GM18858 (cell line): ENCODE measurements at regions not wholly inside any gene's neighbourhood (a gene's known extent, or its start where the extent isn't known, plus 50 kb on each side); places are given as distances from the start of the nearest gene placed in this dataset.

Experiments
- ATAC-seq: cut with Tn5 transposase; IDR thresholded peaks from one replicate; pipeline ENCODE4 v1.9.1; 2021; ENCODE audit not compliant: unreplicated experiment

DNA sequence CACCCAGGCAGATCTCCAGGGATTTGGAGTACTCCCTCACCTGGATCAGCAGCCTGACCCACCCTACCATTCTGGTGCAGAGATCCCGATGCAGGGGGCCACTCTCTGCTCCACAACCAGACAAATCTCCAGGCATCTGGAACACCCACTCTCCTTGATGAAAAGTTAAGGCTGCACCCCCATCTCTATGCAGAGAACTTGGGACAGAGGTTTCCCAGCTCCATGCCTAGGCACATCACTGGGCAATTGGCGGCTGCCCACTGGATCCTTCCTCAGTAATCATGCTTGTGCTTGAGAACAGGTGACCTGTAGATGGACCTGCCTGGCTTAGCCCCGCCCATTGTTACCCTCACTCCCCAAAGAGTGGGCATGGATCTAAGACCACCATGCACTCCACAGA, 624.9 kb downstream of the CBLN2 start:
- no peak for ATAC-seq

DNA sequence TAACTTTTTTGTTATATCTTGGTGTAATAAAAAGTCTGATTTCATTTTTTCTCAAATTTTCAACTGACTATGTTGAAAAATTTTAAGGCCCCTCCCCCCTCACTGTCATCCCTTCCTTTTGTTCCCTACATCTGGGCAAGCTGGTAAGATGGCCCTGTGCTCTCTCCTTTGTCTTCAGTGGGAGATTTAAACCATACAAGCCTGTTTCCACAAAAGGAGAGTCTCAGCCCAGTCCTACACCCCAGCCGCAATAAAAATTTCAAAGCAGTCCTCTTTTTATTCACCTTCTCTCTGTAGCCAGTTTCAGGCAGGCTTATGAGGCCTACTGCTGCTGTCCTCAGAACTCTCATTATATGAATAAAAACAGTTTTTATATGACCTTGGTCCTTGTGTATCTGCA, 630.5 kb downstream of the CBLN2 start:
- no peak for ATAC-seq

DNA sequence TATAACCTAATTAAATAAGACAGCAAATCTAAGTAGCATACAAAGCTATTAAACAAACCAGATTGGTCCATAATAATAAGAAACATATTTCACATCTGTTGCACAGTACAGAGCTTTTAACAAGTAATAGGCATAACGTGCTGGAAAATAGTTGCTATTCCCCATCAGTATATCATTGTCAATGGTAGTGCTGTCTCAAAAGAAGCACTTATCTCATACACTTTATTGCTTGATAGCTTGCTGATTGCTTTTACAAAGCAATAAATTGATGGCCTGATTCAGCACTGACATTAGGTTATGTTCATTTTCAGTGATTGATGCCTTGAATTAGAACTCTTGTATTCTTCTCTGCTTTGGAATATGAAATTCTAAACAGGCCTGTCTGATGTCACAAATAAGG, 641.7 kb downstream of the CBLN2 start:
- ATAC-seq: no peak

DNA sequence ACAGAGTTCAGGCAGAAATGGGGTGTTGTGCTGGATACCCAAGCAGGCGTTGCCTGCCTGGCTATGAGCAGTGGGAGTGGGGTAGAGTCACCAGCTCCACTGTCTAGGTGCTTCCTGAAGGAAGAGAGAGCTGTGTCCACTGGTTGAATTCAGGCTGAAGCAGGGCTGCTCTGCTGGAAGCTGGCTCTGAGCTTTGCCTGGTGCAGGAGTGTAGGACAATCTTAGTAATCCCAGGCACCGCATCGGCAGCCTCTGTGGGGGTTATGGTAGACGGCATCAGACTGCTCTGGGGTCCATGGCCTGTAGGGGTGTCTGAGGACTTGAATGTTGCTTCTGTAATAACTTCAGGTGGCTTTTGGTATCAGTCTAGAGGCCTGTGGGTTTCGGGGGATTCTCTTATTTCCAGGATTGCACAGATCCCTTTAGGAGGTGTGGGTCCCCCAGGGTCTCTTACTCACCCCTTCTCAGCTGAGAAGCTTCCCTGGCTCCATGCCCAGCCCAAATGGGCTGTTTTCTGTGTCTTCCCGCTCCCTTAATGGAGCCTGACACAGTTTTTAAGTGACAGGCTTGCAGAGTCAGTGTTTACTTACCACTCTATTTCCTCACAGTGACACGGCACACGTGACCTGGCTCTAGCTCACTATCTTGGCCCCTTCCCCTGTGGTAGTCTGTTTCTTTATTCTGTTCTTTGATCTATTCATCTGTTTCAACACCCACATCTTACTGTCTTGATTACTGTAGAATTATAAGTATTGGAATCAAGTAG, 644.3 kb downstream of the CBLN2 start:
- ATAC-seq: no peak

DNA sequence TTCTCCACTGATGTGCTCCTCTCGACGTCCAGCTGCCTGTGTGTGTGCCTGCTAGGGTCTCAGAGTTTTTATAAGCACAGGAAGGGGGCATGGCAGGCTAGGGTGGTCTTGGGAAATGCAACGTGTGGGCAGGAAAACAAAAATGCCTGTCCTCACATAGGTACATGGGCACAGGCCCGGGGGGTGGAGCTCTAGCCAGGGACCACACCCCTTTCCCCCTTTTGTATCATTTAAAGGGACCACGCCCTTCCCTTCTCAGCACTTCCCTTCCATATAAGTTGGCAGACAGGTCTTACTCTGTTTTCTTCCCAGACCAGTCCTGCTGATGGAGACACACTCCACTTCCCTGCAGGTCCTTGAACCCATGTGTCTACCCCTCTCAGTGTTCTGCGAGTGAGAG, 645.0 kb downstream of the CBLN2 start:
- no peak for ATAC-seq

DNA sequence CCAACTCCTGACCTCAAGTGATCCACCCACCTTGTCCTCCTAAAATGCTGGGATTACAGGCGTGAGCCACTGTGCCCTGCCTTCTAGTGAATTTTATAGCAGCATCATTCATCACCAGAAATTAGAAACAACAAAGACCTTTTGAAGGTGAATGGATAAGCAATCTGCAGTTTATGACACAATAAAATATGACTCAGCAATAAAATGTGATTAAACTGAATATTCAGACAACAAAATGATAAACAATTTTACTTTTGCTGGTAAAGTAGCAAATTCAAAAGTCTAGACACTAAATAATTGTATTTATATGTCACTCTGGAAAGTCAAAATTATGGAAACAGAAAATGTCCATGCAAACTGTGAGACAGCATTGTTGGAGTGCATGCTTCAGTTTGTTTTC, 656.6 kb downstream of the CBLN2 start:
- ATAC-seq: no peak

DNA sequence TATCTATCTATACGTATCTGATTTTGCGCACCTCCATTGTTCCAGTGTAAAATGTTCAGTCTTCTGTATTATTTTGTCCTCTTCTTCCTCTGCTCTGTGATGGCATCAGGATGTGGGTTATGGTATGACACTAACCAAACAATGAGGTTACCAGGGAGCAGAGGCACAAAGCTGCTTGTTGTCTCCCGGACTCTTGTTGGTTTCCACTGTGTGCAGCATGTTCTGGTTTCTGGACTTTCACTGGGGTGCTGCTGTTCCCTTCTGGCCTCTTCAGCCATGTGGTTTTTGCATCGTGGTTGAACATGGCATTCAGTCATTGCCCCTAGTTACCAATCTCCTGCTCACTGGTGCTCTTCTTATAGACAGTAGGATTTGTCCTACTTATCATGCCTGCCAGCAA, 665.9 kb downstream of the CBLN2 start:
- ATAC-seq: no peak

DNA sequence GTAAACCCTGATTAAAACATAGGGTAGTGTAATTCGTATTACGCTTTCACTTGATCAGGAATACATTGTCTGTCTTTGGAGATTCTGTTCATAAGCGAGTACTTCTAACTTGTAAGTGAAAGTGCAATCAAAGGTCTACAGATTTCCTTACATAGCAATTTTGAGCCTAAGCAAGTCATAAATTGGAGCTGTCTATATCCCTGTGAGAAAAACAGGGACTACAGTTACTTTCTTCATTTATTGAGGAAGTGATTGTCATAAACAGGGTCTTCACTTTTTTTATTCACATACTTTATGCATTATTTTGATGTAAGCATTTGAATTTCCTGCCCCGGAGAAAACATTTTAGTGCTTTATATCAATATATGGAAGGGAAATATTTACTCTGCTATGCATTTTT, 670.4 kb downstream of the CBLN2 start:
- ATAC-seq: no peak

DNA sequence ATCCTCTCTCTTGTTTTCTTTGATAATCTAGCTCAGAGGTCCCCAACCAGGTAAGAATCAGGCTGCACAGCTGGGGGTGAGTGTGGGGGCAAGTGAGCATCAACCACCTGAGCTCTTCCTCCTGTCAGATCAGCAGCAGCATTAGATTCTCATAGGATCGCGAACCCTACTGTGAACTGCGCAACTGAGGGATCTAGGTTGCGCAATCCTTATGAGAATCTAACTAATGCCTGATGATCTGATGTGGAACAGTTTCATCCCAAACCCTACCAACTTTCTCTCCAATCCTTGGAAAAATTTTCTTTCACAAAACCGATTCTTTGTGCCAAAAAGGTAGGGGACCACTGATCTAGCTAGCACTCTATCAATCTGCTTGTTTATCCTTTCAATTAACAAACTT, 678.3 kb downstream of the CBLN2 start:
- ATAC-seq: no peak

DNA sequence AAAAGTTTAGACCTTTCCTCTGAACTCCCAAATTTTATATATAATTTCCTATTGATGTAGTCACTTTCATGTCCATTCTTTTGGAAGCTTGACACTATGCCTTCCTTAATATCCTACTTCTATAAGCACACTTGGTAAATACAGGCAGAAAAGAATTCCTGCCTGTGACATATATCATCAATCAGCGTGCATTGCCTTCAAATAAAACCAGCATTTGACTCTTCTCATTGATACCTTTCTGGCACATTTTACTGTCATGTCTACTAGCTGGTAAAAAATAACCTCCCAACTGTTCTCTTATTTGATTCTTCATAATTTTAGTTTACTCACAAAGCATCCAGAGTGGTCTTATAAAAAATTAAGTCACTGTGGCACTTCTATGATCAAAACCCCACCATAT, 693.5 kb downstream of the CBLN2 start:
- ATAC-seq: no peak

DNA sequence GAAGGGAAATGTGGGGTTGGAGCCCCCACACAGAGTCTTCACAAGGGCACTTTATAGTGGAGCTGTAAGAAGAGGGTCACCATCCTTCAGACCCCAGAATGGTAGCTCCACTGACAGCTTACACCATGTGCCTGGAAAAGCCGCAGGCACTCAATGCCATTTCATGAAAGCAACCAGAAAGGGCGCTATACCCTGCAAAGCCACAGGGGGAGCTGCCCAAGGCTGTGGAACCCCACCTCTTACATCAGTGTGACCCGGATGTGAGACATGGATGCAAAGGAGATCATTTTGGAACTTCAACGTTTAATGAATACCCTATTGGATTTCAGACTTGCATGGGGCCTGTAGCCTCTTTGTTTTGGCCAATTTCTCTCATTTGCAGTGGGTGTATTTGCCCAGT, 694.7 kb downstream of the CBLN2 start:
- ATAC-seq: no peak

DNA sequence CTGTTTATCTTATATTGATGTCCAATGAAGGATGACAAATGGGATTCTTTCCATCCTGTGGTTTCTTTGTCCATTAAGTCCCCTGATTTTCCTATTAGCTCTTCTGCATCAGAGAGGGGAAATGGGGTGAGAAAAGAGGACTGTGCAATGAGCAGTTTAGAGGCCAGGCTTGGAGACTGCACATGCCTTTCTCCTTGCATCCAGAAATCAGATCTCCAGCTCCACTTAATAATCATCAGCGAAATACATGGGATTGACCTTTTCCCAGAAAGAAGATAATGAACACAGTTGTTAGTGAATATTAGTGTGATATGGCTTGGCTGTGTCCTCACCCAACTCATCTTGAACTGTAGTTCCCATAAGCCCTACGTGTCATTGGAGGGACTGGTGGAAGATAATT, 697.4 kb downstream of the CBLN2 start:
- no peak for ATAC-seq

DNA sequence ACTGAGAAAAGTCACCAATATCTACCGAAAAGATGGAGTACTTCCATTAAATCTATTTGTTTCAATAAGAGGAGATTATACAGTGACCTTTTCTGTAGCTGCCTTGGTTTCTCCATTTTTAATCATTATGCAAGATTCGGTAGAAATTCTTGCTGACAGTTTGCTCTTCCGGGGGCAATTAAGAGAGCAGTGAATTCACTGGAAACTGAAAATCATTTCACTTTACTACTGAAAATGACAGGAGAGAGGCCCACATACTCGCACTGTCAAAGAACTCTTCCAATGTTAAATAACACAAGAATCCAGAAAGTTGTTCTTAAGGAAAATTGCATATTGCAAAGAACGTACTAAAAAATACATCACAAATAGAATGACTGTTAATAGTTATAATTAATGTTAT, 699.3 kb downstream of the CBLN2 start:
- no peak for ATAC-seq

DNA sequence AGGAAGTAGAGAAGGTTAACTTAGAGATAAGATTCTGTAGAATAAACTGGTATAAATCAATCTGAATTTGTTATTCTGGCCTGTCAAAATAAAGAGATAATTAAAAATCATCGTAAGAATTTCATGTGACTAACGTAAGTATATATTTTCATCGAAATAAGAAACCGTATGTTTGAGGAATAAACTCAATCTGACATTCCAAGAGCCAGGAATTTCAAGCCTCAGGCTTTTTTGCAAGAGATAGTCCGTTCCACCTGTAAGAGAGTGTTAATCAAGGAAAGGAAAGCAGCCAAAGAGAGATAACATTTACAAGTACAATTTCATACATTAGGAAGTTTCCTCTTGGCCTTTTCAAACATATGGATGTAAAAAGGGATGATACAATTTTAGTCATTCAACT, 701.5 kb downstream of the CBLN2 start:
- ATAC-seq: no peak

DNA sequence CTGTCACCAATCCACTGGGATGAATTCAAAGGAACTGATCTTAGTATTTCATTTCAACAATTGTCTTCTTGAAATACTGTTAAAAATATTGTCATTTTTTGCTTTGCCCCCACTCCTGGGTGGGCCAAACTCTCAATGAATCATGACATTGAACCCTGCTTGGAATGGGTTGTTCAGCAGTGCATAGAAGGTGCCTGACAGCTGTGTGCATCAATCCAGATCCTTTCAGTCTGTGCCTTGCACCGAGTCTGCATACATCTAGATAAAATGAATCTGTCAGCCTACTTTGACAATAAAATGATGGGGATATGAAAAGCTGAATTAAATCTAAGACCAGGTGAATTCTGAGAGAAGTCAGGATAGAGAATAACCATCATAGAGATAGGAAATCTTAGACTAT, 706.6 kb downstream of the CBLN2 start:
- ATAC-seq: no peak

DNA sequence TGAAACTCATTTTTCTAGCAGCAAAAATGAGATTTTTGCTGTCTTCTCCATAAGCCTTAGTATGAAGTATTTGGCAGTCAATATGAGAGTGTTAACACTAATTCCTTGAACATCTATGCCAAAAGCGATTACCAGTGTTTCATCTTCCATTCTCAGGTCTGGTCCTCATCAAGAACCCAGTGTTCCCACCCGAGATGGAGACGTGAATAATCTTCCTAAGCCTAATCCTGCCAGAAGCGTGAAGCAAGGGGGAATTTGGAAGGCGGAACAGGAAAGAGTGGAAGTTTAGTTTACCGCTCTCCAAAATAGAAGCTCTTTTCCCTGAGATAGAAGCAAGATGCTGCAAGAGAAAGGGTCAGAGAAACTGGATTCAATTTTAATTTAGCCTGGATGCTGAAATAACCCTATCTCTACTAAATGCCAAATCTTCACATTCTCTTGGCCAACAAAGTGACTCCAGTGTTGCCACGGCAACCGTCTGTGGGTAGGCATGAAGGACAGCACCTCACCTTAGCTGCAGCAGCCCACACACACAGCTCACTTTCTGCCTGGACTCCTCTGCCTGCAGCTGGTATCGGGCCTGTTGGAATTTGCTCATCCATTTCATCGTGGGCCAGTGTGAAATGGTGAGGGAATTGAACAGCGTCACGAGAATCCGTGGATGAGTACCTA, 711.1 kb downstream of the CBLN2 start:
- ATAC-seq: no peak

DNA sequence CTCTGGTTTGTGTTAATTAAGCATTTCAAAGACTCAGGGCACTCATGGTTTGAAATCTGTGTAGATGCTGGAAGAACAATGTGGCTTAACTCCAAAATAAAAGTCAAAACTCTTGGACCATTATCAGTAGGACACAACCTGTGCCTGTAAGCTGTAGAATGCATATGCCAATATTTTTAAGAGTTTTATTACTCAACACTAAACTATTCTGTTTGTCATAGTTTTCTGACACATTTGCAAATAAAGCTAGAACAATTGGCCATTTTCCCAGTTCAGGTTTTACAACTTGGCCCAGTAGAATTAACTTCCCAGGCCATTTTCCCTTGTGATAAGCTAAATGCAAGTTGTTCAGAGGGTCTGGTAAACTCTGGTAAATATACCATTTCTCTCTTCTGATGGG, 713.1 kb downstream of the CBLN2 start:
- ATAC-seq: no peak

DNA sequence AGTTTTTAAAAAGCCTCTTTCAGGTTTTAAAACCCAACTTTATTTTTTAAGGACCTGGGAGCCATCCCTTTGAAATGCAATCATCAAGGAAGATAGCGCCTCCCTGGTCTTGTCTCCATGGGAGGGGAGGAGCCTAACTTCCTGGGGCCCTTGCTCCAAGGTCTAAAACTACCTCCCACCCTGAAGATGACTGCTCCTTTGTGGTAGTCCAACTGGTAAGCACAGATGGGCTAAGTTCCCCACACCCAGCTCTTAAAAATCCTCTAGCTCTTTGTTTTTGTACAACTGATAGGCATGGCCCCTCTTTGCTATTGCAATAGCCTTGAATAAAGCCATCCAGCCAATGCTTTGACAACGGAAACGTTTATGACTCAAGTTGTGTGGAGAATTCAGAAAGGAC, 716.8 kb downstream of the CBLN2 start:
- ATAC-seq: no peak

DNA sequence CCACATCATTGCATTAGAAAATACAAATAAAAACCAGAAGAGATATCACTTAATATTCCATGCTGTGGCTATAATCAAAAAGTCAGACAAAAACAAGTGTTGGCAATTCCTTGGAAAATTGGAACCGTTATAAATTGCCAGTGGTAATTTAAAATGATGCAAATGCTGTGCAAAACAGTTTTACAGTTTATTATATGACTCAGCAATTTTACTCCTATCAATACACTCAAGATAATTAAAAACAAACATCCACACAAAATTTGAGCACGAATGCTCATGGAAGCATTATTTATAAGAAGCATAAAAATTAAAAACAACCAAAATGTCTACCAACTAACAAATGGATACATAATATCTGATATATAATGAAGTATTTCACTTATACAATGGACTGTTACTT, 728.8 kb downstream of the CBLN2 start:
- no peak for ATAC-seq

DNA sequence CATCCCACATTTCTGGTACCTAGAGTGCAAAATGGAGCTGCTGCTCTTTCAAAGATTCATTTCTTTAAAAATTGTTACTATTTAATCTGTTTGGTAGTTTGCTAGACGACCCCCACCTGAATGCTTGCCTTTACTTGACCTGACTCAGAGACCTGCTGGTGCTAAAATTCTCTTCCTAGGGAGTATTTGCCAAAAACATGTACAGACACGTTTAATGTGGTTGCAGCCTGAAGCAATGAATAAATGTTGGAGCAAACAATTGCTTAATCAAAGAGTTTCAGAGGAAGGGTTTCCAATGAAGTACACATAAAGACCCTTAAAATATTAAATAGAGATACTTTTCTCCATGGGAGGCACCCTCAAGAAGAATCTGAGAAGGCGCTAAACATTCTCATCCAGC, 734.4 kb downstream of the CBLN2 start:
- ATAC-seq: no peak

DNA sequence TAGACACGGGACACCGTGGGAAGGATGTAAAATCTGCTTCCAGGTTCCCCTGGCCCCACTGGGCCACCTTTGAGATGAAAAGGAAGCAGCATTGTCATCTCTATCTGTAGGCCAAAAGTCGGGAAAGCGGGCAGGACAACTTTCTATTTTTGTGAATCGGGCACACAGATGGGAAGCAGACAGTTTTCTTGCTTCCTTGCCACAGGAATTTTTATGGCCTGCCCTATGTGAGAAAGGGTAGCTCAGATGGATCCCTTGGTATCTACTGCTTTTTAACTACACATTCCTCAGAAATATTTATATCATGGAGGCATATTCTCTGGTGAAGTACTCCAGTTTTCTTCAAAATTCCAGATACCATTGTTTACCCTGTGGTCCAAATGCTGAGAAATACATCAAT, 735.5 kb downstream of the CBLN2 start:
- ATAC-seq: no peak

DNA sequence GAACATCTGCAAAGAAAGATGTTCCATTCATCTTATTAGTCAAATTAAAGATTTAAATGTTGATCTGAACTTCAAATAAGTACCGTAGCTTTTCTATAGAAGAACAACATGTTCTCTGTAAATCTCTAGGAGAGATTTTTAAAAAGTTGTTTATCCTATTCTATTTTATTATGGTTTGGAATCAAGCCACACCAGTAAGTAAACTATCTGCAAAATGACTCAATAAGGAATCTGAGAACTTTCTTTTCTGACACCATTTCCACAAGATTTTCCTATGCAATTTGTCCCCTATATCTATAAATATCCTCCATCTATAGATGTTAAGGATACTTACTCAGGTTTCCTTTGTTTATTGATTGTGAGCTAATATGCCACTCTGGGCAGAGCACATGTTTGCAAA, 736.6 kb downstream of the CBLN2 start:
- no peak for ATAC-seq
